ENCODE measurements at regions not wholly inside any gene's neighbourhood (a gene's known extent, or its start where the extent isn't known, plus 50 kb on each side); places are given as distances from the start of the nearest gene placed in this dataset.

DNA sequence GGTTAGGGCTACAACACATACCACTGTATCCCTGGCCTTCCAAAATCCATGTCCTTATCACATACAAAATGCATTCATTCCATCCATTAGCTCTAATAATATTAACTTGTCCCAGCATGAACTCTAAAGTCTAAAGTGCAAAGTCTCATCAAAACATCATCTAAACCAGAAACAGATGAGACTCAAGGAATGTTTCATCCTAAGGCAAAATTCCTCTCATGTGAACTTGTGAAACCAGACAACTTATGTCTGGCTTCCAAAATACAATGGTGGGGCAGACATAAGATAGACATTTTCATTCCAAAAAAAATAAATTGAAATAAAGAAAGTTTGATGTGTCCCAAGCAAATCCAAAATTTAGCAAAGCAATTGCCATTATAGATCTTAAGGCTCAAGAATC, 257.4 kb downstream of the HTR1B start:
- no peak for TF ChIP-seq CTCF (IDR thresholded peaks at IDR 0.05; ENCODE audit: borderline replicate concordance, insufficient read depth, low read depth, low read length)
- no peak overlapping the region for H3K4me3 ChIP-seq (ENCODE audit: low read depth, low read length)

DNA sequence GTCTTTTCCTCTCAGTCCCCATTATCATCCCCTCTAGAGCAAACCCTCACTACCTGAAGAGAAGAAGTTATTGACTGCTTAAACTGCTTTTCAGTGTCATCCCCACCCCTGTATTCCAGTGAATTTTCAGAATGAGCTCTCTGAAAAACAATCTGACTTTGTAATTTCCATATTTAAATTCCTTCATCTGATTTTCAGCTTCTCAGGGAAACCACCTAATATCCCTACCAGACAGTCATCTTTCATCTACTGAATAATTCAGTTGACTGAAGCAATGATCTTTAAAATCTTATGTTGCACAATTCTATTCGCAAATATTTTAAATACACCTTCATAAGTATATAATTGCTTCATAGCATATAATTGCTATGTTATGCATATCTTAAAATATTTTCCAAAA, 258.7 kb downstream of the HTR1B start:
- H3K4me3 ChIP-seq (ENCODE audit: low read depth, low read length), result no peak overlapping the region
- no peak for TF ChIP-seq CTCF (IDR thresholded peaks at IDR 0.05; ENCODE audit: borderline replicate concordance, insufficient read depth, low read depth, low read length)

- no peak overlapping the region for H3K4me3 ChIP-seq (ENCODE audit: low read depth, low read length)
- no peak for TF ChIP-seq CTCF (IDR thresholded peaks at IDR 0.05; ENCODE audit: borderline replicate concordance, insufficient read depth, low read depth, low read length)
Observed at GRCh38 chr6:77183447-77183846, 279.8 kb downstream of the HTR1B start.

DNA sequence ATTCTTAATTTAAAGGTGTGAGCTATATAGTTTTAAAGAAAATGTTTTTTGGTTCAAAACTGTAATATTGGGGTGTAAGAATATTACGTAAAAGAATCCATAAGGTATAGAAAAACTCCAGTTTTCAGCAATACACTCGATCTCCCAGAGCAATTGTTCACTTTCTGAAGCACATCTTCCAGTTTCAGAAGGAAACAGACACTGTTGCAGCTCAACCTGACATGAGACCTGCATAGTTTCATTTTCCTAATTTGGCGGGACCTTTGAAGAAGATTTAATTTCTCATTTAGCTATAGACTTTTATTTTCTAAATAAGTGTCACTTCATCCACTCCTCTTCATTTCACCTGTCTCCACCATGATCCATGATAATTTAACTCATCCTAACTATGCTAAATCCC, 281.5 kb downstream of the HTR1B start:
- no peak for TF ChIP-seq CTCF (IDR thresholded peaks at IDR 0.05; ENCODE audit: borderline replicate concordance, insufficient read depth, low read depth, low read length)
- no peak overlapping the region for H3K4me3 ChIP-seq (ENCODE audit: low read depth, low read length)

GRCh38 chr6:77180326-77180725, 283.0 kb downstream of the HTR1B start:
- TF ChIP-seq CTCF (IDR thresholded peaks at IDR 0.05; ENCODE audit: borderline replicate concordance, insufficient read depth, low read depth, low read length), result no peak

GRCh38 chr6:77178821-77179220, 284.5 kb downstream of the HTR1B start:
- no peak for TF ChIP-seq CTCF (IDR thresholded peaks at IDR 0.05; ENCODE audit: borderline replicate concordance, insufficient read depth, low read depth, low read length)
- H3K4me3 ChIP-seq (ENCODE audit: low read depth, low read length), result no peak overlapping the region

More at GRCh38 chr6:77180326-77180725, 283.0 kb downstream of the HTR1B start:
- no peak overlapping the region for H3K4me3 ChIP-seq (ENCODE audit: low read depth, low read length)

GRCh38 chr6:77177470-77177869, 285.8 kb downstream of the HTR1B start:
- H3K4me3 ChIP-seq (ENCODE audit: low read depth, low read length), result no peak overlapping the region
- TF ChIP-seq CTCF (IDR thresholded peaks at IDR 0.05; ENCODE audit: borderline replicate concordance, insufficient read depth, low read depth, low read length), result no peak

All from GM12875 (cell line).